OCI-LY1 (cell line): ENCODE measurements at regions not wholly inside any gene's neighbourhood (a gene's known extent, or its start where the extent isn't known, plus 50 kb on each side); places are given as distances from the start of the nearest gene placed in this dataset.

ENCODE experiments used
- H2AFZ ChIP-seq: fragments of 200-600 bp; sonication (generic), shearing (Covaris generic); 2 replicates; pipeline ENCODE4 v1.6.0; 2014; ENCODE audit warnings: antibody characterized with exemption, mild to moderate bottlenecking, low read length
- H3F3A ChIP-seq: fragments of 200-600 bp; sonication (generic), shearing (Covaris generic); 2 replicates; pipeline ENCODE4 v1.6.0; 2014; ENCODE audit warnings: mild to moderate bottlenecking, antibody characterized with exemption, low read length, moderate library complexity; ENCODE audit not compliant: insufficient read depth
- H3K27ac ChIP-seq: fragments of 200-600 bp; sonication (generic); 2 replicates; pipeline ENCODE4 v1.5.1; 2014; ENCODE audit warnings: low read length, mixed run types, mild to moderate bottlenecking, low read depth; ENCODE audit not compliant: poor library complexity, severe bottlenecking
- H3K27me3 ChIP-seq: fragments of 200-600 bp; sonication (generic); 2 replicates; pipeline ENCODE4 v1.6.0; 2014; ENCODE audit warnings: antibody characterized with exemption, mild to moderate bottlenecking, low read length, moderate library complexity; ENCODE audit not compliant: insufficient read depth
- H3K36me3 ChIP-seq: fragments of 200-600 bp; sonication (generic); 2 replicates; pipeline ENCODE4 v1.6.1; 2014; ENCODE audit warnings: mild to moderate bottlenecking, antibody characterized with exemption, low read length, moderate library complexity, mixed read lengths; ENCODE audit not compliant: insufficient read depth
- H3K4me1 ChIP-seq: fragments of 200-600 bp; sonication (generic); 2 replicates; pipeline ENCODE4 v1.5.1; 2014; ENCODE audit warnings: mild to moderate bottlenecking, low read length, moderate library complexity; ENCODE audit not compliant: insufficient read depth, severe bottlenecking
- H3K4me2 ChIP-seq: fragments of 200-600 bp; sonication (generic), shearing (Covaris generic); 2 replicates; pipeline ENCODE4 v1.6.1; 2014; ENCODE audit warnings: low read length
- H3K4me3 ChIP-seq: fragments of 200-600 bp; sonication (generic); 2 replicates; pipeline ENCODE4 v1.5.1; 2014; ENCODE audit warnings: low read length, low read depth, mild to moderate bottlenecking, mixed read lengths; ENCODE audit not compliant: poor library complexity, severe bottlenecking
- H3K79me2 ChIP-seq: fragments of 200-600 bp; shearing (Covaris generic); 2 replicates; pipeline ENCODE4 v1.6.1; 2016; ENCODE audit warnings: mixed run types, low read length, mixed read lengths; ENCODE audit not compliant: insufficient read depth
- H3K9ac ChIP-seq: fragments of 200-600 bp; sonication (generic), shearing (Covaris generic); 2 replicates; pipeline ENCODE4 v1.6.1; 2014; ENCODE audit warnings: mild to moderate bottlenecking, low read length, mixed read lengths
- H3K9me2 ChIP-seq: fragments of 200-600 bp; sonication (generic), shearing (Covaris generic); 2 replicates; pipeline ENCODE4 v1.6.1; 2014; ENCODE audit warnings: low read depth, mild to moderate bottlenecking, low read length, mixed read lengths
- H3K9me3 ChIP-seq: fragments of 200-600 bp; shearing (Covaris generic); 2 replicates; pipeline ENCODE4 v1.6.1; 2014; ENCODE audit warnings: low read length, mixed read lengths
- H4K20me1 ChIP-seq: fragments of 200-600 bp; sonication (generic), shearing (Covaris generic); 2 replicates; pipeline ENCODE4 v1.6.0; 2016; ENCODE audit warnings: mild to moderate bottlenecking, low read length; ENCODE audit not compliant: insufficient read depth
- EZH2 ChIP-seq: fragments of 200-600 bp; sonication (generic), shearing (Covaris generic); IDR thresholded peaks from 2 replicates; pipeline ENCODE4 v1.8.0; 2017; ENCODE audit warnings: borderline replicate concordance, mixed run types, mild to moderate bottlenecking, antibody characterized with exemption, low read length, moderate library complexity, mixed read lengths
- TF ChIP-seq, protein P1 (sequence below): fragments of 200-600 bp; sonication (generic), shearing (Covaris generic); IDR thresholded peaks from 2 replicates; pipeline ENCODE4 v1.5.1; 2017; ENCODE audit warnings: mild to moderate bottlenecking, antibody characterized with exemption, low read length, moderate library complexity, mixed read lengths

DNA sequence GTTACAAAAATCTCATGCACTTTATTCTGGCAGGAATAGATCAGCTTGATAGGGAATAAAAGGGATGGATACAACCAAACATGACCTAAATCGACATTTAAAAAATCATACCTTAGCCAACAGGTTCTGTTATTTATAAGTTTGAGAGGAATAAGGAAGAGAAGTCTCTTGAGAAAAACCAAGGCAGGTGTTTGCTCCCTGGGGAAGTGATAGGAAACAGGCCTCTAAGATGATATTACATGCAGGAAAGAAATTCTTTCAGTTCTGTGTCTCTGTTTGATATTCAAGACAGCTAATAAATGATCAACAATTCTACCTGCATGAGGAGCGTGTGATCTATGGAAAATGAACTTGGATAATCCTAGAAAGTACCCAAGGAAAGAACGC is 184.8 kb upstream of the ZEB2 start:
- peak overlapping the region; percentile 55 for H3K9ac ChIP-seq

DNA sequence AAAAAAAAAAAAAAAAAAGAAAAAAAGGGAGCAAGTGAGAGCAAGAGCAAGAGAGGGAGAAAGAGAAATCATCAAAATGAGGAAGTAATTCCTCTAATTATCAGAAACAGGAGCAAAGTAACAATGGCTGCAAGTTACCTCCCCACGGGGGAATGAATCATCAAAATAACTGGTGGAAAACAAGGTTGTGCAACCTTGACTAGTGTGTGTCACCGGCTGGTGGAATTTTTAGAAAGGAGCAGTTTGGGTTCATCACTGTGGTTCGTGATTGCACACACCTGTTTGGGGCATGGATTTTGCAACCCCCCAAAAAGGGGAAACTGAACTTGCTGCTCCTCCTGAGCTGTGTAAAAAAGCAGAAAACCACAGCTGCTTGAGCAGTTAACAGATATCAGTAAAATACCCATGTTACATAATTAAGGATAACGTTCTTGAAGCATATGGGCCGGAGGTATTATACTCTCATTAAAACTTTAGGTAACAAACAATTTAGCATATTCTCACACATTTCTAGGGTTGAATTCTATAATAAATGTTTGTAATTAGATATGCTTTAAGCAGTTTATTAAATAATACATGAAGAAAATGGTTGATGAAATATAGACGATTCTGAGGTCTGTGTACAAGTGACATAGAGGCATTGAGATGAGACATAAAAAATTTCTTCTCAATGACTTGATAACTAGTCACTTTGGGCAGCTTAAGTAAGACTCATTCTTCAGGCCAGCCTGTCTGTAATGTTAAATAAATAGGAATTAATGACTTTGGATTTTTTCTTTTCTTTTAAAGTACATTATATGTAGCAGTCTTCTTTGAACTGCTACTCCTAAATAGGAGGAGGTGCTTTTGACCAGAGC is 184.2 kb upstream of the ZEB2 start:
- TF ChIP-seq, protein P1, sequence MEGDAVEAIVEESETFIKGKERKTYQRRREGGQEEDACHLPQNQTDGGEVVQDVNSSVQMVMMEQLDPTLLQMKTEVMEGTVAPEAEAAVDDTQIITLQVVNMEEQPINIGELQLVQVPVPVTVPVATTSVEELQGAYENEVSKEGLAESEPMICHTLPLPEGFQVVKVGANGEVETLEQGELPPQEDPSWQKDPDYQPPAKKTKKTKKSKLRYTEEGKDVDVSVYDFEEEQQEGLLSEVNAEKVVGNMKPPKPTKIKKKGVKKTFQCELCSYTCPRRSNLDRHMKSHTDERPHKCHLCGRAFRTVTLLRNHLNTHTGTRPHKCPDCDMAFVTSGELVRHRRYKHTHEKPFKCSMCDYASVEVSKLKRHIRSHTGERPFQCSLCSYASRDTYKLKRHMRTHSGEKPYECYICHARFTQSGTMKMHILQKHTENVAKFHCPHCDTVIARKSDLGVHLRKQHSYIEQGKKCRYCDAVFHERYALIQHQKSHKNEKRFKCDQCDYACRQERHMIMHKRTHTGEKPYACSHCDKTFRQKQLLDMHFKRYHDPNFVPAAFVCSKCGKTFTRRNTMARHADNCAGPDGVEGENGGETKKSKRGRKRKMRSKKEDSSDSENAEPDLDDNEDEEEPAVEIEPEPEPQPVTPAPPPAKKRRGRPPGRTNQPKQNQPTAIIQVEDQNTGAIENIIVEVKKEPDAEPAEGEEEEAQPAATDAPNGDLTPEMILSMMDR: no peak
- no peak for TF ChIP-seq EZH2
- Histone ChIP-seq H3K27ac (peak overlapping the region; percentile 98), H3K36me3 (no peaks in the 10 kb centered on the region), H3K4me3 (peak overlapping the region; percentile 11), H3K27me3 (no peaks in the 10 kb centered on the region), H3K9ac (peak overlapping the region; percentile 55), H4K20me1 (no peaks in the 10 kb centered on the region), H3K4me2 (peak overlapping the region; percentile 45), H3K4me1 (peaks cover 81% of the 10 kb centered on the region), H3K9me3 (no peaks in the 10 kb centered on the region; the same call in 1 of the 2 replicates), H3K79me2 (no peaks in the 10 kb centered on the region), H3K9me2 (no peaks in the 10 kb centered on the region), H2AFZ (no peak overlapping the region), H3F3A (peaks cover 11% of the 10 kb centered on the region; the same call in 1 of the 2 replicates)

More for the DNA sequence above, 184.8 kb upstream of the ZEB2 start:
- H3K4me3 ChIP-seq: peak overlapping the region; percentile 11
- H3K4me1 ChIP-seq: peaks cover 88% of the 10 kb centered on the region
- no peak overlapping the region for H2AFZ ChIP-seq
- peak overlapping the region; percentile 45 for H3K4me2 ChIP-seq
- H3K9me2 ChIP-seq: no peaks in the 10 kb centered on the region
- peak overlapping the region; percentile 98 for H3K27ac ChIP-seq
- H3F3A ChIP-seq: peaks cover 11% of the 10 kb centered on the region; the same call in 1 of the 2 replicates
- no peaks in the 10 kb centered on the region for H4K20me1 ChIP-seq
- H3K9me3 ChIP-seq: no peaks in the 10 kb centered on the region
- TF ChIP-seq, protein P1: no peak
- no peak for TF ChIP-seq EZH2
- no peaks in the 10 kb centered on the region for H3K79me2 ChIP-seq
- H3K27me3 ChIP-seq: no peaks in the 10 kb centered on the region
- H3K36me3 ChIP-seq: no peaks in the 10 kb centered on the region

DNA sequence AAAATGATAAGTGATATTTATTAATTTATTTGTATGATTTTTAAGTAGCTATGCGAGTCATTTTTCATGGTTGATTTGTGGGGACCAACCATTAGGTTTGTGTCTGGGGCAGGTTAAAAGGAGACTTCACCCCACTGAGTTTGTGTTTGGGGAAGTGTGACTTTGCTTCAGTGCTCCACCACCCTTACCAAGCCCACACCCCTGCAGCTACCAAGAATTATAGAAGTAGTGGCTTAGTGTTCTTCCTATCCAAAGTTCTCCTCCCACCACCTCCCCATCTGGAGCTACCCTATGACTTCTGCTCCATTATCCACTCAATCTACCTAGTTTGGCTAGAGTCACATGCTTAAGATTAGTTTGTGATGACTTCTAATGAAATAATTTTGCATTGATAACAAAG is 182.1 kb upstream of the ZEB2 start:
- peak overlapping the region; percentile 45 for H3K9ac ChIP-seq
- peak overlapping the region; percentile 98 for H3K27ac ChIP-seq
- 0 out of 2 replicates have a peak overlapping the region, but pooled peaks have one; percentile 10 for H2AFZ ChIP-seq
- H3K4me3 ChIP-seq: no peak overlapping the region
- H3K4me1 ChIP-seq: peaks cover 62% of the 10 kb centered on the region
- H3K9me3 ChIP-seq: no peaks in the 10 kb centered on the region; the same call in 1 of the 2 replicates
- peaks cover 11% of the 10 kb centered on the region; the same call in 1 of the 2 replicates for H3F3A ChIP-seq
- H3K79me2 ChIP-seq: no peaks in the 10 kb centered on the region
- peak overlapping the region; percentile 45; the same call in 1 of the 2 replicates for H3K4me2 ChIP-seq
- H3K9me2 ChIP-seq: no peaks in the 10 kb centered on the region
- no peaks in the 10 kb centered on the region for H3K36me3 ChIP-seq
- no peaks in the 10 kb centered on the region for H4K20me1 ChIP-seq
- TF ChIP-seq, protein P1: no peak
- TF ChIP-seq EZH2: no peak
- H3K27me3 ChIP-seq: no peaks in the 10 kb centered on the region
